ENCODE measurements at regions not wholly inside any gene's neighbourhood (a gene's known extent, or its start where the extent isn't known, plus 50 kb on each side); places are given as distances from the start of the nearest gene placed in this dataset.
"Not testable (repeated sequence)": the region's sequence is repeated elsewhere in the genome, so short reads cannot be mapped to it uniquely, and the experiment has no call there.

DNA sequence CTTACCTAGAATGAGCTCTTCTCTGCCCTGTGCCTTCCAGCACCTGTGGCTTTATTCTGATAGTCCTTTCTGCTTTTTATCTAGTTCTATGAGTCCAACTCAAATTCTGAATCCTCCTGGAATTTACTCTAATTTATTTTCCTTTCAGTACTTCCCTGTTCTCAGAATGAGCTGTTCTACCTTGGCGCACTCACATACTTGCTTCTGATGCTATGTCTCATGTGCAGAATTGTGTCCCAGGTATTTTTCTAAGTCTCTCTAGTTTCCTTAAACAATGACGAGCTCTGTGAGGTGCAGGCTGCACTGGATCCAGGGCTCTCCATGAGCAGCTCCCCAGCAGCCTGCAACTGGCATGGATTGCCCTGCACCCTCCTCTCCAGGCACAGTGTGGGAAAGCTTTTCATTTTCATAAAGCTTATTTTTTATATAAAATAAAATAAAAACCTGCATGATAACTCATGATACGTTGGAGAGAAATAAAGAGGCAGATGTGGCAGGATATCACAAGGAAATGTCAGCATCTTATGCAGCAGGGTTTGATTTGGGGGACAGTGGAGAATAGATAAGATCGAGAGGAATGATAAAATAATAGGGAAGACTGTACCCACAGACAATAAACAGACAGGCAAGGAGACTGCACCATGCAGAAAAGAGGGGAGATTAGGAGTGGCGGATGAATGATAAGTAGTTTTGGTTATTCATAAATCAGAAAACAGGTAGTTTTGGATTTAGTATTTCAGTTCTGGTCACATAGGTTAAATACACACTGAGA, 258.2 kb upstream of the POM121L12 start:
- no peak for DNase-seq

DNA sequence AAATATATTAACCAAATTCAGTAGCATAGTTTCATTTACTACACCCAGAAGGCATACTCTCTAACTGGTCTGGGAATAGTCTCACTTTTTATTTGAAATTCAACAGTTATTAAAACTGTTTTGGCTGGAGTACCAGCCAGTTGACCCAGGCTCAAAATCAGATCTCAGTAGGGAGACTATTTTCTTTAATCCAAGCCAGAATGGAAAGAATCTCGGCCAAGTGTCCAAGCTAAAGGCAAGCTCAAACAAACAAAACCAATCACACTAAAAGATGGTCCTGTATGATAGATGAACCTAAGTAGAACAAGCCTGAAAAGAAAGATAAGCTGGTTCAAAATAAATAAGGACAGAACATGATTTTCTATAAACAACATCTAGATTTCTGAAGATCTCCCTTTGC, 259.6 kb upstream of the POM121L12 start:
- no peak for DNase-seq

DNA sequence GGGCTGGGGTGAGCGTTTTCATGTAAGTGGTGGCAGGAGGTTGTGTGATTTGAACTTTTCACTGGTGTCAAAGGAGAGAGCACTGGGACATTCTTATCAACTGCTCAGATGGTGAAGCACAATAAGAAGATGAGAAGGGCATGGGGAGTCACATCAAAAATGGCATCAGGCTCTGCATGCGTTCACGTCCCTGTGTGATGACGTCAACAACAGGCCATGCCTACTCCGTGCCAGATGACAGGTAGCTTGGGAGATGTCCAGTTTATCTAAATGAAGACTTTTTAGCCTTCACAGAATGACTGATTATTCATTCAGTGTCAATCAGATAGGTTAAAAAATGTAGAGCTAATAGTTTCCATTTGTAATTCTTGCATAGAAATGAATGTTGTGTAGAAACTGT, 264.3 kb upstream of the POM121L12 start:
- DNase-seq = no peak

DNA sequence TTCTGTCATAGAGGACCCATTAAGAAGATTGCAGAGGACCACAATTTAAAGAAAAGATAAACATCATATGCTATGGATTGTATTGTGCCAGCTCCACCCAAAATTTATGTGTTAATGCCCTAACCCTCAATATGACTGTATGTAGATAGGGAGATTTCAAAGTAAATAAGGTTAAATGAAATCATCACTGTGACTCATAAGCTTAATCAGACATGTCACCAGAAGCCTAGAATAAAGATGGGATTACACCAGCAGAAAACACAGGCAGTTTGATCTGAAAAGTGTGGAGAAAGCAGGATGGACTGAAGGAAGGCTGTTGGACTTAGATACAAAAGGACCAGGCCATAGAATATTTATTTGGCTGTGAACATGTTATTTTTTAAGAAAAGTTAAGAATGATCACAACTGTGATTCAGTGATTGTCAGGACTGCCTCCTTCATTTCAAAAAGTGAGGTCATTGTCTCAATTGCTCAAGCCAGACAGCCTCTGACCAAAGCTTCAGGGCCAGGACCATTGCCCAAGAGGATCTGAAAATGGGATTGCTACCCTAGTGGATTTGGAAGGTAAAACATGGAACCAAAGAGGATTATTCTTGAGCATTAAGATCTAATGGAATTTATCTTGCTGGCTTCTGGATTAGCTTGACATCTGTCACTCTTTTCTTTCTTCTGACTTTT, 270.8 kb upstream of the POM121L12 start:
- DNase-seq = no peak

DNA sequence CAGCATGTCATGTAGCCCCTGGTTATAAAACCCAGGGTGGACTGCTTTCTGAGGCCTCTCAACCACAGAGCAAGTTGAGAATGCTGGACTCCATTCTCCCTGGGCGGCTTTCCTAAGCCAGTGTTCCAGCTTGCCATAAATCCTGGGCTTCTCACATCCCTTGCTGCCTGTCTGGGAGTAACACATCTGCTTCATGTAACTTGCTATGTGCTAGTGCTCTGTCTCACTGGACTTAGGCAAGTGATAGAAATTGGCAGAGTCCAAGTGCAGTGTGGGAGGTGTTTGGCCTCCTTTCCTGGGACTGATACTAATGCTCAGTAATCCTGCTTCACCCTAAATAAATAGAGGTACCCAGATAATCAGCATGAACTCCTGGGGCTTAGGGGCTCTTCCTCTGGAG, 277.1 kb upstream of the POM121L12 start:
- DNase-seq = no peak

DNA sequence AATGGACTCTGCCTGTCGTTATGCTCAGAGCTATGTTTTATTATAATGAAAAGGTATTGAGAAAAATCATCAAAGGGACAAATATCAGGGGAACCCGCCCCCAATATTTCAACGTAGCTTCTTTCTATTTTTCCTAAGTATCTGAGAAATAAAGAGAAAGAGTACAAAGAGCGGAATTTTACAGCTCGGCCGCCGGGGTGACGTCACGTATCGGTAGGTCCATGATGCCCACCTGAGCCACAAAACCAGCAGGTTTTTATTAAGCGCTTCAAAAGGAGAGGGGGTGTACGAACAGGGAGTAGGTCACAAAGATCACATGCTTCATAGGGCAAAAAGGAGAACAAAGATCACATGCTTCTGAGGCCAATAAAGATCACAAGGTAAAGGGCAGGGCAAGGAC, 281.6 kb upstream of the POM121L12 start:
- DNase-seq = no peak

DNA sequence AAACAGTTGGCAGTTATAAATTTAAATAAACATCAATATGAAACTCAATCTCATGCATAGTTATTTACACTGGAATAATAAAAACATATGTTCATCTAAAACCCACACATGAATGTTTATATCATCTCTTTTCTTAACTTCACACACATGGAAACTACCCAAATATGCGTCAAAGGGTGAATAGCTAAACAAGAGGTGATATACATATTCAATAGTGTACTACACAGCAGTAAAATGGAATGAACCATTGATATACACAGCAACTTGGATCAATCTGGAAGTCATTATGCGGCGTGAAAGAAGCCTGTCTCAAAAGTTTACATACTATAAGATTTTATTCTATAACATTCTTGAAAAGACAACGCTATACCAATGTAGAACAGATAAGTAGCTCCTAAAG, 282.5 kb upstream of the POM121L12 start:
- no peak for DNase-seq

DNA sequence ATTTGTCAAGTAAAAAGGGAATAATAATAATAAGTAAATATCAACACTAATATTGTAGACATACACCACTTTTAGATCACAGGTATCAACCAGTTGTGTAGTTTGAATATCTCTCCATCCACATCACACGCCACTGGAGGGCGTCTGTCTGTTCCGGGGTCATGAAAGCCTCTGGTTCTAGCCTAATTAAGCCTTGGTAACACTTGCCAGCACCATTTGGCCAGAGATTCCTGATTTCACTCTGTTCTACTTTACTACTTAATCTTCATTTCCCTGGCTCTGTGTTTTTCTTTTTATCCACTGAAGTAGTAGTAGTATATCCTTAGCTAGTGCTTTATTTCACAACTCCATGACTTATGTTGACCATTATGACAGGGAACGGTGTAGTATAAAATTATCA, 285.6 kb upstream of the POM121L12 start:
- DNase-seq = no peak

DNA sequence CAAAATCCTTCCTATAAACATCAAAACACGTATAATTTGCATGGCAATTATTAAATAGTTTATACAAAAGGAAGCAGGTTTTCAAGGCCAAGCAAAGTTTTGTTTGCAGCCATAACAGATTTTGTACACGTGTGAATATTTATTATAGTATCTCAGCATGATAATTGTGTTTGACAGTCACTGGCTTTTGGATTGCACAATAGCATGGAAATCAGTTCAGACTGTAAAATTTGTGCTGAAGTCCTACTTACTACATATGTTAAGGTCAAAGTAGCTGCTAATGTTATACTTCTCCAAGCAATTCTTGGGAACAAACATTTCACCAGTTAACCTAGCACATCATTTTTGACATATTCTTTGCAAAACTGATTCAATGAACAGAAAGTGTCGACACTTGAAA, 287.6 kb upstream of the POM121L12 start:
- no peak for DNase-seq

DNA sequence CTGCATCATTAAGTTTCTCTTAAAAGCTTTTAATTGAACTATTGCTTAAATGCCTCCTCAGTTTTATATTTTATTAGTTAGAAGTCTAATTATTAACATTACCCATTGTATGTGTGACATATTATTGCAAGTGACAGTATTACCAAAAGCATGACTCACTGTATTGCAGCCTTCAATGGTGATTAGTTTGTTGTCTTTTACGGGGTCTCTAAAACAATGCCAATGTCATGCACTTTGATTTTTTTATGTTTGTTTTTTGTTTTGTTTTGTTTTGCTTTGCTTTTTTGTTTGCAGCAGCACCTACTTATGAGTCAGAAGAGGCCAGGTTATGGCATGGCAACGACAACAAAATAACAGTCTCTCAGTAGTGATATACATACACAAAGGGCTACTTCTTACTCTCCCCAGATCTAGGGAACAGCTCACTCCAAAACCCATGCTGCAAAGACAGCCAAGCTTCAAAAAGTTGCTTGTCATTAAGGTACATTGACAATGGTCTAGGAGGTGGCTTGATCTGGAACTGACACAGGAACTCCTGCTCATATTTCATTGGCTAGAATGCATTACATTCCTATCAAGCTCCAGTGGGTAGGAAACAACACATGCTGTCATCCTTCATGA, 293.7 kb upstream of the POM121L12 start:
- no peak for DNase-seq

DNA sequence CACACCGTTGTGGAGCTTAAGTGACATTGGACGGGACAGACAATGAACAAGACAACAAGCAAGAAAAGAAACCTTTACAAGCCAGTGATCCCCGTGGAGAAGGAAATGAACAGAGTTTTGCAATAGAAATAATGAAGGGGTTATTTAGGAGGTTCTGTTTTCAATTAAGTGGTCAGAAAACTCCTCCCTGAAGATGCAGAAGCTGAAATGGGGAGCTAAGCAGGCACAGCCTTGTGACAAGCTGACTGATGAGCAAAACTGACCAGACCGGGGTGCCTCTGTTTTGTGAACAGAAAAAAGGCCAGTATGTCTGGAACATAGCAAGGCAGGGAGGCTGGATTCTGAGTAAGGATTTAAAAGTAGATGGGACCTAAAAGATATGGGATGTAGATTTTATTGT, 299.8 kb upstream of the POM121L12 start:
- DNase-seq = no peak

DNA sequence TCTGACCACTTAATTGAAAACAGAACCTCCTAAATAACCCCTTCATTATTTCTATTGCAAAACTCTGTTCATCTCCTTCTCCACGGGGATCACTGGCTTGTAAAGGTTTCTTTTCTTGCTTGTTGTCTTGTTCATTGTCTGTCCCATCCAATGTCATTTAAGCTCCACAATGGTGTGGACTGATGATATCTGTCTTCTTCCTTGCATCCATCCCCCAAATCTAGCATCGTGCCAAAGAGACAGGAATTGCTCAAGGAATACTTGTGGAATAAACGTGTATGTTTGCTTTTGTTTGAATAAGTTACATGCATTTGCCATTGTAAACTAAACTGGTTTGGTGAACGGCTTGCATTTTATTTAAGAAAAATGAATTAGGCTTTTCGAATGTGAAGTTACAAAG, 306.8 kb upstream of the POM121L12 start:
- DNase-seq = not testable (repeated sequence)

DNA sequence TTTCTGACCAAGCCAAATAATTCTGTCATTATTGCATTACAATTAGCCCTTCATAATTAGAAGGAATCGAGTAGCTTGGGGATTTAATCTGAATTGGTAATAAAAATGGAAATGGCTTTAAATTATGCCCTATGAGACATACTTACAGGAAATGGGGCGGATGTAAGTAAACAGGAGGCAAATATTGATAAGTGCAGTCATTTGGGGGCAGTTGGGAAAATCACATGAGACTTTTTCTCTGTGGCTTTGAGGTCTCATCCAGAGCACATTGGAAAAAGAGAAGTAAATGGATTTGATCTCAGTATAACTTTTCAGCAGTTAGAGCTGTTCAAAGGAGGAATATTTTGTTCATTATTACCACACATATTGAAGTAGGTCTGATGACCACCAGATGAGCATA, 307.8 kb upstream of the POM121L12 start:
- DNase-seq = no peak

DNA sequence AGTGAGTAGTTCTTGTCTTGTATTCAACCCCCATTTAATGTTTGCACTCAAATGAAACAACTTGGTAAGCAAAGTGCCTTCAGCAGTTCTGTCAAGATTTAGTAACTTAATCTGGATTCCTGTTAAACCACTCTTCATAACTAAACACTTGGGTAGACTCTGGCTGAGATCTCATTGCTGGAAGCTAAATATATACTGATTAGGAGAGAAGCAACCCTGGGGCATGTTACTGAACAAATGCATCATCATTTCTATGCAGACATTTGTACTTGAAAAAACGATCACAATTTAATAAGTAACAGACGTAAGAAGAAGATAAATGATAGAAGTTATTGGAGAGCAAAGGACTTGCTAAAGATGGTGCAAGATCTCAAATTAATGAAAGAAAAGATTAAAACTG, 308.4 kb upstream of the POM121L12 start:
- no peak for DNase-seq

DNA sequence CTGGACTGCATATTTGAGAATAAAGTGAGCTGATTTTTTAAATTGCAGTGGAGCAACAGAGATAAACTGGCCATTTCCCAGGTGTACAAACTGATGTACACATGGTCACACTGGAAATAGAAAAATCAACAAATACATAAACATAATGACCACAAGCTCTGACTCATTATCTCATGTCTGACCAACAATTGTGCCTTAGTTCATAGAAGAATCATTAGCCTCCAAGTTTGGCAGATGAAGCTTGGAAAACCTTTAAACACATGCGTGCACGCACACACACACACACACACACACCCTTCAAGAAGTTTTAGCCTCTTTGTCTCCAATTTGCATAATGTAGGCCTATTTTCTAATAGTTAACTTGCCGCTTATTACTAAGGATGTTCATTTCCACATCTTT, 308.9 kb upstream of the POM121L12 start:
- no peak for DNase-seq

DNA sequence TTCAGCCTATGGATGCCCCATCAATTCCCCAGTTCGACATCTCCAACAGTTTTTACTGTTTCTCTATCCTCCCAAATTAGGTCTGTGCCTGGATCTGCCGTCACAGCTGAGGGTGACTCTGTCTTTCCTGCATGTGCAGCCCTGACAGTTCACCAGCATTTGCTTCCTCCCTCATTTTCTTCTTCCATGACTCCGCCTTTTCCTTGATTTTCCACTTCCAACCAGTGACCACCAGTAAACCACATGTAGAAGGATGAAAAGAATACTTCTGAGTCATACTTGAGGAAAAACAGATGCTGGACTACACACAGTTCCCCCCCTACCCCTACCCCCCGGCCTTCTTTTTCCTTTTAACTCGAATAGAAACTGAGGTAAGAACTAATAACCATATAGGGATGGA, 311.8 kb upstream of the POM121L12 start:
- DNase-seq = no peak

DNA sequence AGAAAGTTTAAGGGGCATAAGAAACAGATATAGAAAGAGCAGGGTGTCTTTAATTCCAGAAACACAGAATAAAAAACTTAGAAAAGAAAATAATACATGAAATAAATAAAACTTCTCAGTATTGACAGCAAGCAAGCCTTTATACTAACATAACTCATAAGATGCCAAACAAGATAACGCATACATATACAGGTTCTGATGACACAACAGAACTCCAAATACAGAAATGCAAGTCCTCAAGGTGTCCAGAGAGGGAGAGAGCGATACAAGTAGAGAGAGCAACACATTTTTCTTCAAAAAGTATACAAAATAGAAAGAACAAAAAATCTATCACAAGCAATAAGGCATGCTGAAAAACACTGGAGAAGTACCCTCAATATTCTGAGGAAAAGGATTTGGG, 314.6 kb upstream of the POM121L12 start:
- no peak for DNase-seq

DNA sequence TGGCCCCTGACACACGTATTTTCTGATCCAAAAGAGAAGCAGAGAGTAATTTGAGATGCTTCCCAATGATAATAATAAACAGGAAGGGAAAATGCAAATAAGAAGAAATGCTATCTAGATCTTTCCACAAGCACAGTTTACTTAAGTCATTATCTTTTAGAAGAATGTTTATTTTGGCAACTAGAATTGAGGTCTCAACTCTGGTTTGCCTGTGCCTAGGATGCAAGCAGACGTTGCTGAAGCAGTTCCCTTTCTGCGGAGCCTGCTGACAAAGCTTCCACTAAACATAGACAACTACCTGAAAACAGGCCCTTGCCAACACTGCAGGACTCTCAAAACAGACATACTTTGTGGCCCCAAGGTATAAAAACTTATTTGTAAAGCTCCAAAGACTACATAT, 315.8 kb upstream of the POM121L12 start:
- DNase-seq = no peak

DNA sequence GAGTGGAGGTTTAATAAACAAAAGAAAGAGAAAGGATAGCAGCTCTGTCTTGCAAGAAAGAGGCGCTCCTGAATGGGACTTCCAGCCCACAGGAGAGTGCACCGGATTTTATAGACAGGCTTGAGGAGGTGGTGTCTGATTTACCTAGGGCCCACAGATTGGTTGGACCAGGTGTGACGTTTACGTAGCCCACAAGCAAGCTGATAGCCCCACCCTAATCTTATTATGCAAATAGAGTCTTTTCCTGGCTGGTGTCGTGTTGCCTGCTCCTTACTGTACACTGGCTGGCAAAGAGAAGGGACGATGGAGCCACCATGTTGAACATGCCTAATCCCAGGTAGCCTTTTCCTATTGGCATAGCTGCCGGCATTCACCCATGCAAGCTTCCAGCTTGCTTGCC, 319.7 kb upstream of the POM121L12 start:
- no peak for DNase-seq

DNA sequence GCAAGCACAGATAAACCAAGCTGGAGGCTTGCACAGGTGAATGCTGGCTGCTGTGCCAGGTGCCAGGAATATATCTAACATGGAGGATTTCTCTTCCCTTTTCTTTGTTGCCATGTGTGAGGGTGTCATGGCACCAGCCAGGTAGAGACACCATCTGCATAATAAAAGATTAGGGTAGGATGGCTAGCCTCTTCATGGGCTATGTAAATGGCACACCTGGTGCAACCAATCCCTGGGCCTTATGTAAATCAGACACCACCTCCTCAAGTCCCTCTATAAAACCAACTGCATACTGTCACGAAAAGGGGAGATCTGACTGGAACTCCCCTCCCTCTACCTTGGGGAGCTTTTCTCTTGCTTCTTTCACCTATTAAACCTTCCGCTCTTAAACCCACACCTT, 322.5 kb upstream of the POM121L12 start:
- DNase-seq = no peak

DNA sequence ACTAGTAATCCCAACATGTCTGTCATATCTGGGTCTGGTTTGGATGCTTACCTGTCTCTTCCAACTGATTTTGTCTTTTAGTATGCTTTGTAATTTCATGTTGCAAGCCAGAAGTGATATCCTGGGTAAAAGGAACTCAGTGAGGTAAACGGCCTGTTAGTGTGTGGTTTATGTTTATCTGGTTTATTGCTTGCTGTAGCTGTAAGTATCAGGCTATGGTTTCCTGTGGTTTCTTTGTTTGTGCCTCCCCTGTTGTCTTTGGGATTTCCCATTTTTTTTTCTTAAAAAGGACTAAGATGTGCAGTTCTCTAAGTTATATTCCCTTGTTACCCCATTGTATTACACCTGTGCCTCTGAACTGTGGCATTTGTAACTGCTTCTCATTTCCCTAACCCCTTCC, 323.5 kb upstream of the POM121L12 start:
- no peak for DNase-seq

DNA sequence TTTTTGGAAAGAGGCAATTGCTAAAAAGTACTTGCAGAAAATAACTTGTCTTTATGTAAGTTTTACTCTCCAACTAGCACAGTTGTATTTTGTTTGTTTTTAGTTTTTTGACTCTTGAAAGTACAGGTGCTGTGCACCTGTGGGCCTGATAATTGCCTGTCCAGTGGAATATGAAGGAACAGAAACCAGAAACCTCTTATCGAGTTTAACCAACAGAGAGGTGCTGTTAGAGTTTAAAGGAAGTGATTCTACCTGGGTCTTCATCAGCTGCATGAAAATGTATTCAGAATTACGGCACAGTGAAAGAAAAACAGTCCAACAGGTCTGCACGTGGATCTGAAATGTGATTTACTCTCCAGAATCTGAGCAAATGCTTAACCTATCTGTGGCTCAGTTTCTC, 326.6 kb upstream of the POM121L12 start:
- no peak for DNase-seq

DNA sequence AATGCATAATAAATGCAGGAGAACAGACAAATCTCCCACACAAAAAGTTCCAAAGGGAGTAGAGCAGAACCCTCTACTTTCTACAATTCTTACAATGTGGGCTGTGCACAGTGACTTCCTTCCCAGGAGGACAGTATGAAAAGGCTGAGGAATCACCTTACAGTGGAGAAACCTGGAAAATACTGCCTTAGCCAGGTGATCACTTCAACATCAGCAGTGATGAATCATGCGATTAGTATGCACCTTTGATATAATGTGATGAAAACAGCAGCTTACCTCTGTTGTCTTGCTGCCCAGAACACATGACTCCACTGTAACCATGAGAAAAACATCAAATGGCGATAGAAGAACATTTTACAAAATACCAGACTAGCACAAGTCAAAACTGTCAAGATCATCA, 329.7 kb upstream of the POM121L12 start:
- DNase-seq = no peak

DNA sequence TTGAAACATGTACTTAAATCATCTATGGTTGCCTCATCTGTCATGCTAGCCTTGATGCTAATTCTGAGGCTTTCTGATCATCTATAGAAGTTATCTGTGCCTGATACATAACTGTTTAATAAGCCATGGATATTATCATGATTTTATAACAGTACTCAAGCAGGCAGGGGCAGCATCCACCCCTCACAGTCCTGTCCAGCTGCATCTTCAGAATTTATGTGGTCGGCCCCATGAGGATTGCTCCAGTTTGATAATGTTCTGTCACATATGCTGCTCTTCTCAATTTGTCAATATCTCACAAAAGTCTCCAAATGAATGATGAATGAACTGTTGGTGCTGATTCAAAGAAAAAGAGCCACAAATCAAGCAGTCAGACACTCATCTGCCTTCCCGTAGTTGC, 335.1 kb upstream of the POM121L12 start:
- DNase-seq = no peak

Data from NCI-H69 (cell line).